HEK293T (cell line): ENCODE measurements at regions not wholly inside any gene's neighbourhood (a gene's known extent, or its start where the extent isn't known, plus 50 kb on each side); places are given as distances from the start of the nearest gene placed in this dataset.
A peak's percentile ranks its signal among the peaks of the same experiment; 100 is the strongest.

Experiments used
- CTCF ChIA-PET: fragments of 350-600 bp; formaldehyde crosslinking; extraction: SDS; loops from one replicate; lab custom pipeline; 2021; ENCODE audit warnings: antibody characterized with exemption, inconsistent platforms; lab: Yijun Ruan, JAX
- POLR2A ChIA-PET: fragments of 350-600 bp; formaldehyde crosslinking; extraction: SDS; loops from one replicate; lab custom pipeline; 2020; ENCODE audit warnings: antibody characterized with exemption, inconsistent platforms; lab: Yijun Ruan, JAX
- DNase-seq: peaks from one replicate; pipeline ENCODE4 v3.0.0; 2012; ENCODE audit warnings: mixed read lengths; ENCODE audit errors: extremely low spot score
- ARNT ChIP-seq: fragments of 450-650 bp; IDR thresholded peaks from 2 replicates; pipeline ENCODE4 v1.6.1; 2017; ENCODE audit warnings: mild to moderate bottlenecking
- BHLHE40 ChIP-seq: fragments of 450-650 bp; IDR thresholded peaks from 2 replicates; pipeline ENCODE4 v1.6.1; 2016; ENCODE audit warnings: mild to moderate bottlenecking, moderate library complexity, borderline replicate concordance
- CTBP1 ChIP-seq: fragments of 450-650 bp; IDR thresholded peaks from 2 replicates; pipeline ENCODE4 v1.6.1; 2016; ENCODE audit warnings: borderline replicate concordance
- ELF4 ChIP-seq: fragments of 450-650 bp; IDR thresholded peaks from 2 replicates; pipeline ENCODE4 v1.6.1; 2017; ENCODE audit warnings: antibody characterized with exemption
- FOXA1 ChIP-seq: fragments of 450-650 bp; IDR thresholded peaks from 2 replicates; pipeline ENCODE4 v1.6.1; 2016; ENCODE audit warnings: mild to moderate bottlenecking
- FOXK2 ChIP-seq: fragments of 450-650 bp; IDR thresholded peaks from 2 replicates; pipeline ENCODE4 v1.6.1; 2016; ENCODE audit warnings: mild to moderate bottlenecking
- FOXM1 ChIP-seq: fragments of 450-650 bp; IDR thresholded peaks from 2 replicates; pipeline ENCODE4 v1.6.1; 2017; ENCODE audit warnings: mild to moderate bottlenecking, borderline replicate concordance
- HDGF ChIP-seq: fragments of 450-650 bp; IDR thresholded peaks from 2 replicates; pipeline ENCODE4 v1.6.1; 2017; ENCODE audit warnings: antibody characterized with exemption, borderline replicate concordance
- L3MBTL2 ChIP-seq: fragments of 450-650 bp; conservative IDR thresholded peaks from 2 replicates; pipeline ENCODE4 v1.6.1; 2016; ENCODE audit warnings: mild to moderate bottlenecking
- LEF1 ChIP-seq: fragments of 450-650 bp; IDR thresholded peaks from 2 replicates; pipeline ENCODE4 v1.6.1; 2017; ENCODE audit warnings: mild to moderate bottlenecking, borderline replicate concordance
- NFRKB ChIP-seq: fragments of 450-650 bp; IDR thresholded peaks from 2 replicates; pipeline ENCODE4 v1.6.1; 2016; ENCODE audit warnings: mild to moderate bottlenecking, moderate library complexity
- PKNOX1 ChIP-seq: fragments of 450-650 bp; IDR thresholded peaks from 2 replicates; pipeline ENCODE4 v1.6.1; 2016
- SP1 ChIP-seq: fragments of 450-650 bp; IDR thresholded peaks from 2 replicates; pipeline ENCODE4 v1.6.1; 2017
- SUZ12 ChIP-seq: fragments of 450-650 bp; IDR thresholded peaks from 2 replicates; pipeline ENCODE4 v1.6.1; 2016; ENCODE audit warnings: mild to moderate bottlenecking
- TARDBP ChIP-seq: fragments of 450-650 bp; IDR thresholded peaks from 2 replicates; pipeline ENCODE4 v1.6.1; 2016
- ZNF384 ChIP-seq: fragments of 450-650 bp; IDR thresholded peaks from 2 replicates; pipeline ENCODE4 v1.6.1; 2016

- POLR2A ChIA-PET, result no interaction called here
- DNase-seq, result no peak
- TF ChIP-seq SP1, result no peak
- TF ChIP-seq ELF4, result no peak
- TF ChIP-seq TARDBP, result no peak
- no peak for TF ChIP-seq LEF1
- TF ChIP-seq PKNOX1, result no peak
- TF ChIP-seq SUZ12, result no peak
- TF ChIP-seq CTBP1, result no peak
- TF ChIP-seq BHLHE40, result no peak
- no peak for TF ChIP-seq NFRKB
- no peak for TF ChIP-seq FOXA1
- no peak for TF ChIP-seq FOXM1
- CTCF ChIA-PET, result interaction anchor here (0.6 kb wide), 1 partner anchor 14 kb away, joined by 4 read pairs; no protein-coding TSS in a partner anchor
These were observed 530.8 kb downstream of the SHQ1 start for GRCh38 chr3:72317491-72317890.

DNA sequence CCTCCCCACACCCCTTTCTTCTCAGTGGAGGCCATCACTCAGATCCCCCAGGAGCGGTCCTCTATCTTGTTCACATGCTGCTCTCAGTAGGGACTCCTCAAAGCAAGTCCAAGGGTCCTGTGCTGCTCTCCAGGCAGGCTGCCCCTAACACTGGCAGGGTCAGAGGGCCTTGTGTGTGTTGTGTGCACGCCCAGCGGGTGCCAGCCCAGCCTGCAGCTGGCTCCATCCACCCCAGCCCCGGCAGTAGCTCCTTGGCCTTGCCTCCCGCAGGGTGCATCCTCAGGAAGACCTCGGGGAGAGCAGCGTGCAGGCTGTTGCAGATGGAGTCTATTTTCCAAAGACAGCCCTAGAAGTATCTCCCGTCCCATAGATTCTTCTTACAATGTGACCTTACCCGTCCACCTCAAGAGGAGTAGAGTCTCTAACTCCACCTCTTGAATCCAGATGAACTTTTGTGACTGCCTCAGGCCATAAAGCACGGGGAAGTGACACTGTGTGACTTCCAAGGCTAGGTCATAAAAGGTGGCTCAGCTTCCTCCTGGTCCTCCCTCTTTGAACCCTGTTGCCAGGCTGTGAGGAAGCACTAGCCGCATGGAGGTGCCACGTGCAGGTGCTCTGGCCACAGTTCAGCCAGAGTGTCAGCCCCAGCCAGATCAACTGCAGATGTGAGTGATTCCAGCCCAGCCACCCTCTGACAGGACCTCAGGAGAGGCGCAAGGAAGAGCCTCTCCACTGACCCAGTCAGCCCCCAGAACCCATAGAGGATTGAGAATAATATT, 531.6 kb downstream of the SHQ1 start:
- POLR2A ChIA-PET, result no interaction called here
- TF ChIP-seq FOXK2 (no peak), CTBP1 (no peak), TARDBP (no peak), SP1 (no peak), LEF1 (no peak), FOXA1 (no peak), BHLHE40 (no peak), ZNF384 (no peak), ARNT (no peak)
- no peak for DNase-seq
- CTCF ChIA-PET, result no interaction called here

GRCh38 chr3:72313308-72313707, 528.4 kb upstream of the PROK2 start:
- ChIA-PET CTCF (no interaction called here), POLR2A (no interaction called here)
- DNase-seq, result no peak

GRCh38 chr3:72312339-72312738, 527.4 kb upstream of the PROK2 start:
- TF ChIP-seq FOXK2, result no peak
- ChIA-PET POLR2A (interaction anchor here (0.6 kb wide), 1 partner anchor 10 kb away, joined by 4 read pairs; no protein-coding TSS in a partner anchor), CTCF (no interaction called here)
- no peak for DNase-seq

More at GRCh38 chr3:72313308-72313707, 528.4 kb upstream of the PROK2 start:
- TF ChIP-seq FOXA1 (no peak), CTBP1 (no peak), L3MBTL2 (no peak), HDGF (no peak), FOXK2 (no peak), SUZ12 (no peak), ARNT (no peak), LEF1 (no peak), BHLHE40 (no peak), ZNF384 (no peak), PKNOX1 (no peak), ELF4 (no peak)

DNA sequence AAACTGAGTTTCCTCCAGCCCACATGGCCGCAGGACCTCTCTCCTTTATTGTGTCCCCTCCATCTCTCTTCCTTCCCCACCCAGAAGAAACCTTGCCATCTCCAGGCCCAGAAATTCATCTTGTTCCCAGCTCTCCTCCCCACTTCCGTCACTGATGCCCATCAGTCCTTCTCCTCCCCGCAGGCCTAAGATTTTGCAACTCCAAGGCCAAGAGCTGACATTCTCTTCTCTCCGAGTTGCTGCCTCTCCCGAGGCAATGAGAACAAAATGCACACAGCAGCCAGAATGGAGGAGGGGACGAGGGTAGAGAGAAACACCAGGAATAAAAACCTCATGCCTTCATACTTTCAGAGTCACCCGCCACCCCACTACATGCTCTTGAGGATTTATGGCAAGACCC, 526.5 kb upstream of the PROK2 start:
- TF ChIP-seq LEF1, result no peak
- no peak for TF ChIP-seq ZNF384
- TF ChIP-seq SUZ12, result no peak
- TF ChIP-seq HDGF, result no peak
- ChIA-PET CTCF (no interaction called here), POLR2A (no interaction called here)
- DNase-seq, result no peak

- ChIA-PET POLR2A (no interaction called here), CTCF (no interaction called here)
- TF ChIP-seq ZNF384 (no peak), TARDBP (no peak), L3MBTL2 (no peak), SP1 (no peak), ELF4 (no peak), FOXA1 (no peak), HDGF (no peak), SUZ12 (no peak), LEF1 (no peak), BHLHE40 (no peak), FOXM1 (no peak), PKNOX1 (no peak), NFRKB (no peak), FOXK2 (no peak), ARNT (no peak), CTBP1 (no peak)
- DNase-seq, result peak; percentile 32
These were observed 525.8 kb upstream of the PROK2 start for GRCh38 chr3:72310419-72311380.
